BLaER1 treated with 17β-estradiol and CSF1 and Interleukin-3, amounts not matched to agents 10 nM and 100 nM (cell line): ENCODE measurements at regions not wholly inside any gene's neighbourhood (a gene's known extent, or its start where the extent isn't known, plus 50 kb on each side); places are given as distances from the start of the nearest gene placed in this dataset.
A peak's percentile ranks its signal among the peaks of the same experiment; 100 is the strongest.
"Not testable (repeated sequence)": the region's sequence is repeated elsewhere in the genome, so short reads cannot be mapped to it uniquely, and the experiment has no call there.

Source experiments
- H3K27ac ChIP-seq, 11 experiments: shearing (Covaris generic); formaldehyde crosslinking; 2 replicates each; pipeline ENCODE4 v1.8.1; 2022
- H3K27me3 ChIP-seq, 11 experiments: shearing (Covaris generic); formaldehyde crosslinking; 2 replicates each; pipeline ENCODE4 v1.8.1; 2022
- H3K36me3 ChIP-seq, 11 experiments: shearing (Covaris generic); formaldehyde crosslinking; 2 replicates each; pipeline ENCODE4 v1.8.1; 2022
- H3K4me1 ChIP-seq, 10 experiments: shearing (Covaris generic); formaldehyde crosslinking; 2 replicates each; pipeline ENCODE4 v1.8.1; 2022
- H3K4me2 ChIP-seq, 11 experiments: shearing (Covaris generic); formaldehyde crosslinking; 2 replicates each; pipeline ENCODE4 v1.8.1; 2022
- H3K4me3 ChIP-seq, 10 experiments: shearing (Covaris generic); formaldehyde crosslinking; 2 replicates each; pipeline ENCODE4 v1.8.1; 2022
- H3K9ac ChIP-seq, 11 experiments: shearing (Covaris generic); formaldehyde crosslinking; 2 replicates each; pipeline ENCODE4 v1.8.1; 2022
- H3K9me3 ChIP-seq, 11 experiments: shearing (Covaris generic); formaldehyde crosslinking; replicated peaks in 1 of 11; 2 replicates each; pipeline ENCODE4 v1.8.1; 2022
- H4K20me1 ChIP-seq, 11 experiments: shearing (Covaris generic); formaldehyde crosslinking; 2 replicates each; pipeline ENCODE4 v1.8.1; 2022
- Cebpa-rat ChIP-seq, 11 experiments: shearing (Covaris generic); IDR thresholded peaks; 2 replicates each; pipeline ENCODE4 v1.8.1; 2022

GRCh38 chr7:65568226-65568625 is 194.6 kb downstream of the ZNF92 start:
- H3K9me3 ChIP-seq, H3K4me1 ChIP-seq, H3K4me3 ChIP-seq, H4K20me1 ChIP-seq, H3K9ac ChIP-seq, H3K4me2 ChIP-seq, H3K27ac ChIP-seq, H3K36me3 ChIP-seq: not testable (repeated sequence)
- H3K27me3 ChIP-seq = peaks cover 4 to 12% (median 11%) of the 10 kb centered on the region in 11 experiments; a peak in 20 of 22 replicates

GRCh38 chr7:65570990-65571389 is 197.3 kb downstream of the ZNF92 start:
- not testable (repeated sequence) for H3K9me3 ChIP-seq, H3K27ac ChIP-seq, H4K20me1 ChIP-seq, H3K4me2 ChIP-seq, H3K36me3 ChIP-seq, H3K4me1 ChIP-seq, H3K4me3 ChIP-seq, H3K9ac ChIP-seq
- H3K27me3 ChIP-seq = peaks cover 4 to 12% (median 11%) of the 10 kb centered on the region in 11 experiments; a peak in 20 of 22 replicates

- not testable (repeated sequence) for H3K36me3 ChIP-seq, H3K27ac ChIP-seq, H3K9me3 ChIP-seq, H4K20me1 ChIP-seq, H3K4me1 ChIP-seq, H3K9ac ChIP-seq
- Histone ChIP-seq H3K4me3 (peak overlapping the region in 2 of 10 experiments; percentile 30 to 45; a peak in 3 of 20 replicates), H3K4me2 (peak overlapping the region in 2 of 11 experiments; percentile 57; a peak in 4 of 22 replicates), H3K27me3 (peaks cover 4 to 12% (median 11%) of the 10 kb centered on the region in 11 experiments; a peak in 20 of 22 replicates)
Observed at GRCh38 chr7:65572581-65572980, 198.9 kb downstream of the ZNF92 start.

- not testable (repeated sequence) for H3K9ac ChIP-seq, H3K4me2 ChIP-seq, H3K4me1 ChIP-seq, H3K36me3 ChIP-seq, H3K27ac ChIP-seq, H3K9me3 ChIP-seq, H4K20me1 ChIP-seq, H3K4me3 ChIP-seq
- peaks cover 4 to 12% (median 11%) of the 10 kb centered on the region in 11 experiments; a peak in 20 of 22 replicates for H3K27me3 ChIP-seq
Observed at GRCh38 chr7:65576370-65576769, 202.7 kb downstream of the ZNF92 start.

GRCh38 chr7:65582518-65583119 is 209.0 kb downstream of the ZNF92 start:
- H3K9ac ChIP-seq, H3K27me3 ChIP-seq, H3K9me3 ChIP-seq, H3K27ac ChIP-seq, H4K20me1 ChIP-seq, H3K4me2 ChIP-seq, H3K4me3 ChIP-seq, H3K36me3 ChIP-seq, H3K4me1 ChIP-seq: not testable (repeated sequence)

- H3K9ac ChIP-seq, H4K20me1 ChIP-seq, H3K4me1 ChIP-seq, H3K9me3 ChIP-seq, H3K4me2 ChIP-seq, H3K4me3 ChIP-seq, H3K36me3 ChIP-seq, H3K27me3 ChIP-seq, H3K27ac ChIP-seq: not testable (repeated sequence)
Observed at GRCh38 chr7:65602495-65602894, 228.8 kb downstream of the ZNF92 start.

- H3K4me2 ChIP-seq = no peak overlapping the region
- H3K27me3 ChIP-seq = no peaks in the 10 kb centered on the region
- TF ChIP-seq Cebpa-rat (IDR thresholded peaks at IDR 0.05) = no peak
- no peaks in the 10 kb centered on the region for H3K36me3 ChIP-seq
- H4K20me1 ChIP-seq = no peaks in the 10 kb centered on the region
- no peak overlapping the region for H3K9ac ChIP-seq
- H3K27ac ChIP-seq = no peak overlapping the region
- no peak overlapping the region for H3K4me3 ChIP-seq
- no peaks in the 10 kb centered on the region for H3K4me1 ChIP-seq
- H3K9me3 ChIP-seq = no peaks in the 10 kb centered on the region
Observed at GRCh38 chr7:65609131-65609530, 235.5 kb downstream of the ZNF92 start.

GRCh38 chr7:65613644-65614289 is 240.1 kb downstream of the ZNF92 start:
- not testable (repeated sequence) for H3K9me3 ChIP-seq, H3K4me3 ChIP-seq, H3K4me1 ChIP-seq, H4K20me1 ChIP-seq, H3K27ac ChIP-seq, H3K27me3 ChIP-seq, H3K36me3 ChIP-seq, H3K4me2 ChIP-seq, H3K9ac ChIP-seq

- H4K20me1 ChIP-seq, H3K4me2 ChIP-seq, H3K4me3 ChIP-seq, H3K9me3 ChIP-seq, H3K36me3 ChIP-seq, H3K9ac ChIP-seq, H3K27me3 ChIP-seq, H3K4me1 ChIP-seq, H3K27ac ChIP-seq: not testable (repeated sequence)
Observed at GRCh38 chr7:65616111-65616510, 242.5 kb downstream of the ZNF92 start.

GRCh38 chr7:65620216-65620615 is 246.6 kb downstream of the ZNF92 start:
- H4K20me1 ChIP-seq, H3K9ac ChIP-seq, H3K27ac ChIP-seq, H3K27me3 ChIP-seq, H3K4me1 ChIP-seq, H3K36me3 ChIP-seq, H3K4me2 ChIP-seq, H3K9me3 ChIP-seq, H3K4me3 ChIP-seq: not testable (repeated sequence)

GRCh38 chr7:65621580-65622201 is 248.0 kb downstream of the ZNF92 start:
- not testable (repeated sequence) for H3K4me1 ChIP-seq, H3K27ac ChIP-seq, H3K36me3 ChIP-seq, H3K9me3 ChIP-seq, H4K20me1 ChIP-seq, H3K4me2 ChIP-seq, H3K27me3 ChIP-seq, H3K4me3 ChIP-seq, H3K9ac ChIP-seq

GRCh38 chr7:65631236-65631635 is 241.6 kb upstream of the VKORC1L1 start:
- H4K20me1 ChIP-seq, H3K4me3 ChIP-seq: not testable (repeated sequence)

GRCh38 chr7:65633587-65634404 is 239.1 kb upstream of the VKORC1L1 start:
- H4K20me1 ChIP-seq, H3K4me1 ChIP-seq, H3K27me3 ChIP-seq, H3K9me3 ChIP-seq, H3K36me3 ChIP-seq, H3K27ac ChIP-seq, H3K9ac ChIP-seq, H3K4me2 ChIP-seq, H3K4me3 ChIP-seq: not testable (repeated sequence)

More at GRCh38 chr7:65631236-65631635, 241.6 kb upstream of the VKORC1L1 start:
- H3K27ac ChIP-seq, H3K36me3 ChIP-seq, H3K9me3 ChIP-seq, H3K4me2 ChIP-seq, H3K4me1 ChIP-seq, H3K27me3 ChIP-seq, H3K9ac ChIP-seq: not testable (repeated sequence)
